ENCODE measurements at regions not wholly inside any gene's neighbourhood (a gene's known extent, or its start where the extent isn't known, plus 50 kb on each side); places are given as distances from the start of the nearest gene placed in this dataset.

DNA sequence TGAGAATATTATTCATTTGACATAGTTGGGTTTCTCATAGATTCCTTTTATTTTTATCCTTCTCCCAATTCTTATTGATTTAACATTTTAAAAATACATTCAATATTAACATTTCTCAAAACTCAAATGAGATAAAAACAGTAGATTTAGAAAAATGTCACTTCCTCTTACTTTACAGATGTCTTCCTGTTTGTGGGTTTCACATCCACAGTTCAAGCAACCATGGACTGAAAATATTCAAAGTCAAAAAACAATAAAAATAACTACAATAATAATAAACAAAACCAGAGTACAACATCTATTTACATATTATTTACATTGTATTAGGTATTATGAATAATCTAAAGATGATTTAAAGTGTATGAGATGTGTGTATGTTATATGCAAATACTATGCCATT, 111.3 kb upstream of the SLC16A7 start:
- TF ChIP-seq, protein P1, sequence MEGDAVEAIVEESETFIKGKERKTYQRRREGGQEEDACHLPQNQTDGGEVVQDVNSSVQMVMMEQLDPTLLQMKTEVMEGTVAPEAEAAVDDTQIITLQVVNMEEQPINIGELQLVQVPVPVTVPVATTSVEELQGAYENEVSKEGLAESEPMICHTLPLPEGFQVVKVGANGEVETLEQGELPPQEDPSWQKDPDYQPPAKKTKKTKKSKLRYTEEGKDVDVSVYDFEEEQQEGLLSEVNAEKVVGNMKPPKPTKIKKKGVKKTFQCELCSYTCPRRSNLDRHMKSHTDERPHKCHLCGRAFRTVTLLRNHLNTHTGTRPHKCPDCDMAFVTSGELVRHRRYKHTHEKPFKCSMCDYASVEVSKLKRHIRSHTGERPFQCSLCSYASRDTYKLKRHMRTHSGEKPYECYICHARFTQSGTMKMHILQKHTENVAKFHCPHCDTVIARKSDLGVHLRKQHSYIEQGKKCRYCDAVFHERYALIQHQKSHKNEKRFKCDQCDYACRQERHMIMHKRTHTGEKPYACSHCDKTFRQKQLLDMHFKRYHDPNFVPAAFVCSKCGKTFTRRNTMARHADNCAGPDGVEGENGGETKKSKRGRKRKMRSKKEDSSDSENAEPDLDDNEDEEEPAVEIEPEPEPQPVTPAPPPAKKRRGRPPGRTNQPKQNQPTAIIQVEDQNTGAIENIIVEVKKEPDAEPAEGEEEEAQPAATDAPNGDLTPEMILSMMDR (IDR thresholded peaks at IDR 0.05), result no peak
- no peak for TF ChIP-seq POLR2AphosphoS5 (IDR thresholded peaks at IDR 0.05; ENCODE audit: low read depth, low read length)
- no peak for TF ChIP-seq SIN3A (IDR thresholded peaks at IDR 0.05; ENCODE audit: borderline replicate concordance, insufficient read depth, low read depth, low read length)
